ENCODE measurements at regions not wholly inside any gene's neighbourhood (a gene's known extent, or its start where the extent isn't known, plus 50 kb on each side); places are given as distances from the start of the nearest gene placed in this dataset.

- TF ChIP-seq CTCF (IDR thresholded peaks at IDR 0.05 in 4 of 5, conservative IDR thresholded peaks at IDR 0.05 in 1 of 5) (no peak), POLR2A (IDR thresholded peaks at IDR 0.05) (no peak)
These were observed 98.1 kb upstream of the CXADR start for GRCh38 chr21:17414766-17415165.

Data from gastrocnemius medialis (tissue), 4 donors.